Activated B cell treated with CpG ODN at 0.5 μM for 24 hours (primary cell): ENCODE measurements at regions not wholly inside any gene's neighbourhood (a gene's known extent, or its start where the extent isn't known, plus 50 kb on each side); places are given as distances from the start of the nearest gene placed in this dataset.

Experiments used
- ATAC-seq: fragments of 200-7000 bp; cut with Tn5 transposase; one replicate; pipeline ENCODE4 v1.10.0; 2021; ENCODE audit warnings: low read depth, mild to moderate bottlenecking, moderate library complexity
- CTCF ChIA-PET: fragments of 350-600 bp; sonication (Branson Sonifier 250); formaldehyde crosslinking; loops from one replicate; lab custom pipeline; 2021; ENCODE audit warnings: antibody characterized with exemption; lab: Charles Lee
- POLR2A ChIA-PET: fragments of 350-600 bp; sonication (Branson Sonifier 250); formaldehyde crosslinking; loops from one replicate; lab custom pipeline; 2021; ENCODE audit warnings: antibody characterized with exemption; lab: Charles Lee
- DNase-seq: peaks from one replicate; pipeline ENCODE4 v3.0.0; 2022
- H3K27ac Mint-ChIP-seq: one replicate; pipeline ENCODE4 v1.8.0; 2020; ENCODE audit warnings: mixed read lengths
- H3K27me3 Mint-ChIP-seq: one replicate; pipeline ENCODE4 v1.8.0; 2021; ENCODE audit warnings: mixed read lengths
- H3K36me3 Mint-ChIP-seq: one replicate; pipeline ENCODE4 v1.8.0; 2021; ENCODE audit warnings: low read depth, mixed read lengths
- H3K4me1 Mint-ChIP-seq: one replicate; pipeline ENCODE4 v1.8.0; 2021; ENCODE audit warnings: mixed read lengths
- H3K4me3 Mint-ChIP-seq: one replicate; pipeline ENCODE4 v1.8.0; 2020; ENCODE audit warnings: mild to moderate bottlenecking, mixed read lengths
- H3K9me3 Mint-ChIP-seq: one replicate; pipeline ENCODE4 v1.8.0; 2020; ENCODE audit warnings: mixed read lengths
- CTCF ChIP-seq: fragments of 200-600 bp; IDR thresholded peaks from one replicate; pipeline ENCODE4 v1.8.0; 2022; ENCODE audit warnings: antibody characterized with exemption, mild to moderate bottlenecking
- intact Hi-C: fragments of 100-400 bp; cut with micrococcal nuclease; formaldehyde crosslinking; loops from one replicate; pipeline ENCODE4 v1.15.1; 2024

GRCh38 chr4:86497980-86498862, 95.9 kb upstream of the PTPN13 start:
- H3K9me3 Mint-ChIP-seq = no peaks in the 10 kb centered on the region
- H3K4me3 Mint-ChIP-seq = no peak overlapping the region
- H3K4me1 Mint-ChIP-seq = no peaks in the 10 kb centered on the region
- intact Hi-C loops = loop anchor here (1.0 to 10.0 kb wide), 5 partner anchors 397 to 1717 kb away; no protein-coding TSS in a partner anchor
- CTCF ChIA-PET = interaction anchor here (0.6 to 2.5 kb wide), 20 partner anchors 8 to 1413 kb away, joined by 3 to 16 read pairs (median 4); partner anchors contain the start of genes C4orf36 and SLC10A6
- no peaks in the 10 kb centered on the region for H3K36me3 Mint-ChIP-seq
- DNase-seq (no peak), ATAC-seq (peak; percentile 62)
- POLR2A ChIA-PET = no interaction called here
- TF ChIP-seq CTCF = peak; percentile 38
- H3K27me3 Mint-ChIP-seq = peaks cover 11% of the 10 kb centered on the region
- H3K27ac Mint-ChIP-seq = no peak overlapping the region

GRCh38 chr4:86498863-86499166, 95.3 kb upstream of the PTPN13 start:
- ATAC-seq (no peak), DNase-seq (no peak)
- no peaks in the 10 kb centered on the region for H3K4me1 Mint-ChIP-seq
- no peak overlapping the region for H3K27ac Mint-ChIP-seq
- POLR2A ChIA-PET = no interaction called here
- CTCF ChIA-PET = interaction anchor here (0.6 to 2.4 kb wide), 19 partner anchors 9 to 1414 kb away, joined by 3 to 16 read pairs (median 4); partner anchors contain the start of genes C4orf36 and SLC10A6
- intact Hi-C loops = loop anchor here (1.0 to 10.0 kb wide), 5 partner anchors 396 to 1716 kb away; no protein-coding TSS in a partner anchor
- H3K4me3 Mint-ChIP-seq = no peak overlapping the region
- no peaks in the 10 kb centered on the region for H3K9me3 Mint-ChIP-seq
- H3K36me3 Mint-ChIP-seq = no peaks in the 10 kb centered on the region
- no peak for TF ChIP-seq CTCF
- peaks cover 13% of the 10 kb centered on the region for H3K27me3 Mint-ChIP-seq

GRCh38 chr4:86500527-86500926, 93.6 kb upstream of the PTPN13 start:
- ATAC-seq = no peak
- H3K9me3 Mint-ChIP-seq = no peaks in the 10 kb centered on the region
- no peak overlapping the region for H3K27ac Mint-ChIP-seq
- intact Hi-C loops = no loop called here
- TF ChIP-seq CTCF = no peak
- ChIA-PET CTCF (interaction anchor here (0.8 to 2.5 kb wide), 4 partner anchors 10 to 392 kb away, joined by 3 to 12 read pairs (median 4); partner anchors contain the start of gene C4orf36), POLR2A (no interaction called here)
- H3K36me3 Mint-ChIP-seq = no peaks in the 10 kb centered on the region
- DNase-seq = no peak
- H3K27me3 Mint-ChIP-seq = peaks cover 16% of the 10 kb centered on the region
- H3K4me3 Mint-ChIP-seq = no peak overlapping the region
- H3K4me1 Mint-ChIP-seq = no peaks in the 10 kb centered on the region

- intact Hi-C loops = no loop called here
- CTCF ChIA-PET = no interaction called here
- Mint-ChIP-seq H3K27ac (no peak overlapping the region), H3K9me3 (no peaks in the 10 kb centered on the region), H3K36me3 (no peaks in the 10 kb centered on the region), H3K4me3 (no peak overlapping the region), H3K27me3 (peaks cover 16% of the 10 kb centered on the region), H3K4me1 (no peaks in the 10 kb centered on the region)
- ATAC-seq (no peak), DNase-seq (no peak)
- no peak for TF ChIP-seq CTCF
- POLR2A ChIA-PET = no interaction called here
Observed at GRCh38 chr4:86502081-86502480, 92.0 kb upstream of the PTPN13 start.

GRCh38 chr4:86506591-86506990, 87.5 kb upstream of the PTPN13 start:
- ChIA-PET CTCF (interaction anchor here (1.6 kb wide), 1 partner anchor 10 kb away, joined by 14 read pairs; no protein-coding TSS in a partner anchor), POLR2A (no interaction called here)
- intact Hi-C loops = no loop called here
- ATAC-seq (no peak), DNase-seq (no peak)
- Mint-ChIP-seq H3K27me3 (peaks cover 14% of the 10 kb centered on the region), H3K9me3 (no peaks in the 10 kb centered on the region), H3K36me3 (no peaks in the 10 kb centered on the region), H3K4me3 (no peak overlapping the region), H3K27ac (no peak overlapping the region), H3K4me1 (no peaks in the 10 kb centered on the region)
- no peak for TF ChIP-seq CTCF
